Liver (tissue), 8 donors: ENCODE measurements at regions not wholly inside any gene's neighbourhood (a gene's known extent, or its start where the extent isn't known, plus 50 kb on each side); places are given as distances from the start of the nearest gene placed in this dataset.

Experiments used
- DNase-seq: peaks from one replicate; pipeline ENCODE4 v3.0.0-alpha.2; 2017; ENCODE audit warnings: low spot score
- H3K27ac ChIP-seq, 2 donors: one replicate each; pipeline ENCODE4 v1.7.0; 2013; ENCODE audit warnings: inconsistent platforms in 2 of 2, low read length in 2 of 2, control low read depth in 1 of 2, low read depth in 1 of 2, mild to moderate bottlenecking in 1 of 2
- H3K27me3 ChIP-seq, 4 donors: one replicate each; pipeline versions ENCODE4 v1.6.1 to v1.7.0; 2013; ENCODE audit warnings: low read length in 3 of 4, inconsistent platforms in 1 of 4, mild to moderate bottlenecking in 1 of 4, moderate library complexity in 1 of 4; ENCODE audit not compliant: control insufficient read depth in 4 of 4, insufficient read depth in 4 of 4
- H3K36me3 ChIP-seq, 4 donors: one replicate each; pipeline versions ENCODE4 v1.6.1 to v1.7.0; 2013; ENCODE audit warnings: low read length in 3 of 4, mild to moderate bottlenecking in 3 of 4, low read depth in 1 of 4, moderate library complexity in 1 of 4; ENCODE audit not compliant: control insufficient read depth in 4 of 4, insufficient read depth in 3 of 4
- H3K4me1 ChIP-seq, 4 donors: one replicate each; pipeline versions ENCODE4 v1.6.1 to v1.7.0; 2013; ENCODE audit warnings: low read length in 3 of 4, mild to moderate bottlenecking in 3 of 4, moderate library complexity in 1 of 4; ENCODE audit not compliant: control insufficient read depth in 4 of 4, insufficient read depth in 4 of 4
- H3K4me3 ChIP-seq, 3 donors: one replicate each; pipeline versions ENCODE4 v1.6.1 to v1.7.0; 2013; ENCODE audit warnings: low read length in 3 of 3, control low read depth in 1 of 3, low read depth in 1 of 3, mild to moderate bottlenecking in 1 of 3
- H3K9ac ChIP-seq, 2 donors: one replicate each; pipeline ENCODE4 v1.7.0; 2013; ENCODE audit warnings: low read length in 2 of 2, mild to moderate bottlenecking in 2 of 2, moderate library complexity in 2 of 2, control low read depth in 1 of 2, low read depth in 1 of 2
- H3K9me3 ChIP-seq, 4 donors: one replicate each; pipeline versions ENCODE4 v1.6.1 to v1.7.0; 2013; ENCODE audit warnings: low read length in 3 of 4; ENCODE audit not compliant: control insufficient read depth in 4 of 4
- EGR1 ChIP-seq, 2 donors: IDR thresholded peaks; 2 replicates each; pipeline ENCODE4 v1.6.1; 2016 to 2018; ENCODE audit warnings: antibody characterized with exemption in 2 of 2, low read depth in 2 of 2
- FOXA1 ChIP-seq: IDR thresholded peaks from 2 replicates; pipeline ENCODE4 v1.6.1; 2016; ENCODE audit warnings: antibody characterized with exemption
- FOXA2 ChIP-seq: IDR thresholded peaks from 2 replicates; pipeline ENCODE4 v1.6.1; 2016; ENCODE audit warnings: antibody characterized with exemption
- GABPA ChIP-seq, 2 donors: IDR thresholded peaks in 1 of 2; conservative IDR thresholded peaks in 1 of 2; 2 replicates each; pipeline ENCODE4 v1.6.1; 2016; ENCODE audit warnings: antibody characterized with exemption in 2 of 2, mild to moderate bottlenecking in 1 of 2, moderate library complexity in 1 of 2
- HNF4A ChIP-seq, 2 donors: conservative IDR thresholded peaks; 2 replicates each; pipeline ENCODE4 v1.6.1; 2016; ENCODE audit warnings: antibody characterized with exemption in 2 of 2, mild to moderate bottlenecking in 2 of 2
- HNF4G ChIP-seq: IDR thresholded peaks from 2 replicates; pipeline ENCODE4 v1.6.1; 2016; ENCODE audit warnings: antibody characterized with exemption
- JUND ChIP-seq, 2 donors: IDR thresholded peaks; 2 replicates each; pipeline ENCODE4 v1.6.1; 2016; ENCODE audit warnings: antibody characterized with exemption in 2 of 2
- RXRA ChIP-seq, 2 donors: IDR thresholded peaks; 2 replicates each; pipeline ENCODE4 v1.6.1; 2017 to 2018; ENCODE audit warnings: antibody characterized with exemption in 2 of 2, mild to moderate bottlenecking in 1 of 2
- TAF1 ChIP-seq: conservative IDR thresholded peaks from 2 replicates; pipeline ENCODE4 v1.6.1; 2016; ENCODE audit warnings: antibody characterized with exemption, mild to moderate bottlenecking
- YY1 ChIP-seq: IDR thresholded peaks from 2 replicates; pipeline ENCODE4 v1.6.1; 2016; ENCODE audit warnings: antibody characterized with exemption, mild to moderate bottlenecking
- WGBS: extraction: QIAGEN DNeasy Blood & Tissue Kit; methylation state at CpG from one replicate; pipeline ENCODE4 v1.1.7; 2013; 5-methylcytosine and 5-hydroxymethylcytosine counted together
- TF ChIP-seq, protein P1 (sequence below): IDR thresholded peaks from 2 replicates; pipeline ENCODE4 v1.6.1; 2016; ENCODE audit warnings: antibody characterized with exemption
- TF ChIP-seq, protein P2 (sequence below): IDR thresholded peaks from 2 replicates; pipeline ENCODE4 v1.6.1; 2016; ENCODE audit warnings: antibody characterized with exemption
- TF ChIP-seq, protein P3 (sequence below): fragments of 150-350 bp; IDR thresholded peaks from 2 replicates; pipeline ENCODE4 v1.5.1; 2017; ENCODE audit warnings: improper control_type of control experiment, low read depth, low read length; ENCODE audit not compliant: missing input control
- TF ChIP-seq, protein P4 (sequence below): IDR thresholded peaks from 2 replicates; pipeline ENCODE4 v1.6.1; 2016; ENCODE audit warnings: antibody characterized with exemption, mild to moderate bottlenecking
- donor health status: healthy.
- donor health status: healthy.
- donor health status: healthy.
- donor health status: healthy.
- donor health status: healthy.

DNA sequence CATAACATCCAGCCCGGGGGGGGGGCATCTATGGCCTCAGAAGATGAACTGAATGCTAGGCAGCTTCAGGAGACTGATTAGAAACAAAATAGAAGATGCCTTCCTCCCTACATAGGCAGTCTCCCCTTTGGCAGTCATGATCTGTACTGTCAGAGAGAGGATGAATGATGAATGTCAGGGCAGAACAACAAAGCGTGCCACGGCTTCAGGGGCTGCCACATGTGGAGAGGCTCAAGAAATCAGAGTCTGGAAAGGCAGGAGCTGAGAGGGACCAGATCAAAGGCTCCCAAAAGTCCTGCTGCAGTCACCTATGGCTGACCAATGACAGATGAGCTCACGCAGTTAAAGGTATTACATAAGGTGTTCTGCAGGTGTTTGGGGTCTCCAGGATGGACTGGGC, 180.4 kb downstream of the UACA start:
- no peak for TF ChIP-seq YY1
- TF ChIP-seq, protein P1, sequence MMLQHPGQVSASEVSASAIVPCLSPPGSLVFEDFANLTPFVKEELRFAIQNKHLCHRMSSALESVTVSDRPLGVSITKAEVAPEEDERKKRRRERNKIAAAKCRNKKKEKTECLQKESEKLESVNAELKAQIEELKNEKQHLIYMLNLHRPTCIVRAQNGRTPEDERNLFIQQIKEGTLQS, result no peak
- TF ChIP-seq, protein P2, sequence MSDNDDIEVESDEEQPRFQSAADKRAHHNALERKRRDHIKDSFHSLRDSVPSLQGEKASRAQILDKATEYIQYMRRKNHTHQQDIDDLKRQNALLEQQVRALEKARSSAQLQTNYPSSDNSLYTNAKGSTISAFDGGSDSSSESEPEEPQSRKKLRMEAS, result no peak
- no peak for TF ChIP-seq JUND (IDR thresholded peaks at IDR 0.05)
- TF ChIP-seq GABPA (IDR thresholded peaks at IDR 0.05 in 1 of 2, conservative IDR thresholded peaks at IDR 0.05 in 1 of 2), result no peak
- TF ChIP-seq FOXA1, result no peak
- no peaks in the 10 kb centered on the region for H3K36me3 ChIP-seq
- peaks cover 0 to 2% (median 0%) of the 10 kb centered on the region in 4 donors for H3K27me3 ChIP-seq
- no peak for DNase-seq
- H3K27ac ChIP-seq, result no peak overlapping the region
- 68% methylated on average over 4 of the region's 4 CpGs for WGBS
- no peak overlapping the region for H3K4me3 ChIP-seq
- H3K9me3 ChIP-seq, result no peaks in the 10 kb centered on the region
- H3K9ac ChIP-seq, result no peak overlapping the region
- H3K4me1 ChIP-seq, result peaks cover 0 to 8% (median 5%) of the 10 kb centered on the region in 4 donors

DNA sequence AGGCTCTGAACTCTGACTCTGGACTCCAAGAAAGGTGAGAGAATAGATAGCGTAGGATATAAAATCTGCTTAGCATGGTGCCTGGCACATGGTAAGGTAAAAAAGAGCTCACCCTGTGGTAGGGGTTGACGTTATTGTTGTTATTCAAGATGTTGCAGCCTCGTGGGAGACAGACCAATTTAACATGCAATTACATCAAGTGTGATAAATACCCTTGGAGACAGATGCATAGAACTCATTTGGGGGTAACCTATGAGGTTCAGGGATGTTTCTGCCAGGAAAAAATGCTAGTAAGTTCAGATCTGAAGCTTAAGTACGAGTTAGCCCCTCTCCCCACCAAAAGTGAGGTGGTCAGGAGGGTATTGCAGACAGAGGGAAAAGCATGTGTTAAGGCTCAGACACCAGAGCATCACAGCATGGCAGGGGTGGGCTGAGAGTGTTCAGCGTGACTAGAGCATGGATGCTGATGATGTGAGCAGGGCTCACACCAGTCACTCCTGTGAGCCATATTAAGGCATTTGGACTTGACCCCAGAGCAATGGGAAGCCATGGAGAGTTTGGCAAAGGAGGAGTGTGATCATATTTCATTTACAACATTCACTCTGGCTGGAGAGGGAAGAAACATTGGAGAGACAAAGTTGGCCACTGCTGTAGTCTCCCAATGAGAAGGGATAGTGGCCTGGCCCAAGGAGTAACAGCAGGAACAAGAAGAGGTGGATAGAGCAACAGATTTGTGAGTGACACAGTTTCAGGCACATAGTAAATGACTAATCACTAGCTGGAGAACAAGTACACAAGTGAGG, 181.0 kb downstream of the UACA start:
- Histone ChIP-seq H3K4me3 (no peak overlapping the region), H3K4me1 (peaks cover 0 to 8% (median 5%) of the 10 kb centered on the region in 4 donors), H3K27me3 (peaks cover 0 to 2% (median 0%) of the 10 kb centered on the region in 4 donors), H3K27ac (no peak overlapping the region), H3K9me3 (no peaks in the 10 kb centered on the region), H3K9ac (no peak overlapping the region), H3K36me3 (no peaks in the 10 kb centered on the region)
- TF ChIP-seq RXRA (IDR thresholded peaks at IDR 0.05) (no peak), HNF4G (no peak), FOXA1 (no peak), EGR1 (IDR thresholded peaks at IDR 0.05; ENCODE audit: low read depth in 2 of 2) (no peak), TAF1 (no peak), JUND (IDR thresholded peaks at IDR 0.05) (no peak), GABPA (IDR thresholded peaks at IDR 0.05 in 1 of 2, conservative IDR thresholded peaks at IDR 0.05 in 1 of 2) (no peak), YY1 (no peak), HNF4A (conservative IDR thresholded peaks at IDR 0.05) (no peak), FOXA2 (no peak)
- TF ChIP-seq, protein P3, sequence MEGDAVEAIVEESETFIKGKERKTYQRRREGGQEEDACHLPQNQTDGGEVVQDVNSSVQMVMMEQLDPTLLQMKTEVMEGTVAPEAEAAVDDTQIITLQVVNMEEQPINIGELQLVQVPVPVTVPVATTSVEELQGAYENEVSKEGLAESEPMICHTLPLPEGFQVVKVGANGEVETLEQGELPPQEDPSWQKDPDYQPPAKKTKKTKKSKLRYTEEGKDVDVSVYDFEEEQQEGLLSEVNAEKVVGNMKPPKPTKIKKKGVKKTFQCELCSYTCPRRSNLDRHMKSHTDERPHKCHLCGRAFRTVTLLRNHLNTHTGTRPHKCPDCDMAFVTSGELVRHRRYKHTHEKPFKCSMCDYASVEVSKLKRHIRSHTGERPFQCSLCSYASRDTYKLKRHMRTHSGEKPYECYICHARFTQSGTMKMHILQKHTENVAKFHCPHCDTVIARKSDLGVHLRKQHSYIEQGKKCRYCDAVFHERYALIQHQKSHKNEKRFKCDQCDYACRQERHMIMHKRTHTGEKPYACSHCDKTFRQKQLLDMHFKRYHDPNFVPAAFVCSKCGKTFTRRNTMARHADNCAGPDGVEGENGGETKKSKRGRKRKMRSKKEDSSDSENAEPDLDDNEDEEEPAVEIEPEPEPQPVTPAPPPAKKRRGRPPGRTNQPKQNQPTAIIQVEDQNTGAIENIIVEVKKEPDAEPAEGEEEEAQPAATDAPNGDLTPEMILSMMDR, result no peak
- TF ChIP-seq, protein P2, result no peak
- TF ChIP-seq, protein P4, sequence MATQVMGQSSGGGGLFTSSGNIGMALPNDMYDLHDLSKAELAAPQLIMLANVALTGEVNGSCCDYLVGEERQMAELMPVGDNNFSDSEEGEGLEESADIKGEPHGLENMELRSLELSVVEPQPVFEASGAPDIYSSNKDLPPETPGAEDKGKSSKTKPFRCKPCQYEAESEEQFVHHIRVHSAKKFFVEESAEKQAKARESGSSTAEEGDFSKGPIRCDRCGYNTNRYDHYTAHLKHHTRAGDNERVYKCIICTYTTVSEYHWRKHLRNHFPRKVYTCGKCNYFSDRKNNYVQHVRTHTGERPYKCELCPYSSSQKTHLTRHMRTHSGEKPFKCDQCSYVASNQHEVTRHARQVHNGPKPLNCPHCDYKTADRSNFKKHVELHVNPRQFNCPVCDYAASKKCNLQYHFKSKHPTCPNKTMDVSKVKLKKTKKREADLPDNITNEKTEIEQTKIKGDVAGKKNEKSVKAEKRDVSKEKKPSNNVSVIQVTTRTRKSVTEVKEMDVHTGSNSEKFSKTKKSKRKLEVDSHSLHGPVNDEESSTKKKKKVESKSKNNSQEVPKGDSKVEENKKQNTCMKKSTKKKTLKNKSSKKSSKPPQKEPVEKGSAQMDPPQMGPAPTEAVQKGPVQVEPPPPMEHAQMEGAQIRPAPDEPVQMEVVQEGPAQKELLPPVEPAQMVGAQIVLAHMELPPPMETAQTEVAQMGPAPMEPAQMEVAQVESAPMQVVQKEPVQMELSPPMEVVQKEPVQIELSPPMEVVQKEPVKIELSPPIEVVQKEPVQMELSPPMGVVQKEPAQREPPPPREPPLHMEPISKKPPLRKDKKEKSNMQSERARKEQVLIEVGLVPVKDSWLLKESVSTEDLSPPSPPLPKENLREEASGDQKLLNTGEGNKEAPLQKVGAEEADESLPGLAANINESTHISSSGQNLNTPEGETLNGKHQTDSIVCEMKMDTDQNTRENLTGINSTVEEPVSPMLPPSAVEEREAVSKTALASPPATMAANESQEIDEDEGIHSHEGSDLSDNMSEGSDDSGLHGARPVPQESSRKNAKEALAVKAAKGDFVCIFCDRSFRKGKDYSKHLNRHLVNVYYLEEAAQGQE, result no peak
- WGBS, result 63% methylated on average over 5 of the region's 5 CpGs
- no peak for DNase-seq
